ENCODE measurements at regions not wholly inside any gene's neighbourhood (a gene's known extent, or its start where the extent isn't known, plus 50 kb on each side); places are given as distances from the start of the nearest gene placed in this dataset.

GRCh38 chr1:185488808-185489207 is 171.8 kb upstream of the IVNS1ABP start:
- no peak for TF ChIP-seq CTCF (conservative IDR thresholded peaks at IDR 0.05; ENCODE audit: low read depth, low read length)
- TF ChIP-seq EZH2phosphoT487 (IDR thresholded peaks at IDR 0.05; ENCODE audit: borderline replicate concordance, low read length) = no peak

Data from PC-3 (cell line).